Activated T-helper 2 cell treated with anti-CD3 and anti-CD28 coated beads, Interferon-gamma antibody, Interleukin-2, Interleukin-4, amounts not matched to agents 10 μg/mL and 5 μg/mL and 100 μg/mL, durations not matched to agents 14 hours and 24 hours and 36 hours (primary cell): ENCODE measurements at regions not wholly inside any gene's neighbourhood (a gene's known extent, or its start where the extent isn't known, plus 50 kb on each side); places are given as distances from the start of the nearest gene placed in this dataset.

Experiments
- DNase-seq: peaks from one replicate; pipeline ENCODE4 v3.0.0; 2021; ENCODE audit warnings: low spot score
- H3K27ac Mint-ChIP-seq: one replicate; pipeline ENCODE4 v1.8.0; 2021; ENCODE audit warnings: mixed read lengths
- H3K27me3 Mint-ChIP-seq: one replicate; pipeline ENCODE4 v1.8.0; 2021; ENCODE audit warnings: low read depth, mixed read lengths
- H3K36me3 Mint-ChIP-seq: one replicate; pipeline ENCODE4 v1.8.0; 2021; ENCODE audit warnings: low read depth, mixed read lengths
- H3K4me1 Mint-ChIP-seq: one replicate; pipeline ENCODE4 v1.8.0; 2021; ENCODE audit warnings: low read depth, mixed read lengths
- H3K4me3 Mint-ChIP-seq: one replicate; pipeline ENCODE4 v1.8.0; 2021; ENCODE audit warnings: low read depth, mild to moderate bottlenecking, moderate library complexity, mixed read lengths
- H3K9me3 Mint-ChIP-seq: one replicate; pipeline ENCODE4 v1.8.0; 2021; ENCODE audit warnings: mixed read lengths
- intact Hi-C: fragments of 100-400 bp; cut with micrococcal nuclease; formaldehyde crosslinking; loops from one replicate; pipeline ENCODE4 v1.15.1; 2023

- Mint-ChIP-seq H3K4me1 (no peaks in the 10 kb centered on the region), H3K9me3 (peaks cover 28% of the 10 kb centered on the region), H3K27me3 (no peaks in the 10 kb centered on the region), H3K27ac (no peak overlapping the region), H3K36me3 (no peaks in the 10 kb centered on the region), H3K4me3 (no peak overlapping the region)
- intact Hi-C loops: no loop called here
- no peak for DNase-seq
These were observed 665.1 kb downstream of the RNF144B start for GRCh38 chr6:19052219-19052618.

GRCh38 chr6:19059102-19059501 is 672.0 kb downstream of the RNF144B start:
- no peak for DNase-seq
- Mint-ChIP-seq H3K4me1 (no peaks in the 10 kb centered on the region), H3K27ac (no peak overlapping the region), H3K4me3 (no peak overlapping the region), H3K27me3 (no peaks in the 10 kb centered on the region), H3K9me3 (peaks cover 18% of the 10 kb centered on the region), H3K36me3 (no peaks in the 10 kb centered on the region)
- intact Hi-C loops: no loop called here

GRCh38 chr6:19067165-19067564 is 680.0 kb downstream of the RNF144B start:
- H3K4me1 Mint-ChIP-seq: no peaks in the 10 kb centered on the region
- no peak for DNase-seq
- intact Hi-C loops: no loop called here
- H3K9me3 Mint-ChIP-seq: peaks cover 19% of the 10 kb centered on the region
- no peaks in the 10 kb centered on the region for H3K36me3 Mint-ChIP-seq
- no peaks in the 10 kb centered on the region for H3K27me3 Mint-ChIP-seq
- H3K27ac Mint-ChIP-seq: no peak overlapping the region
- no peak overlapping the region for H3K4me3 Mint-ChIP-seq

GRCh38 chr6:19070520-19070919 is 683.4 kb downstream of the RNF144B start:
- no peak overlapping the region for H3K27ac Mint-ChIP-seq
- peaks cover 24% of the 10 kb centered on the region for H3K9me3 Mint-ChIP-seq
- H3K36me3 Mint-ChIP-seq: no peaks in the 10 kb centered on the region
- no peaks in the 10 kb centered on the region for H3K4me1 Mint-ChIP-seq
- H3K27me3 Mint-ChIP-seq: no peaks in the 10 kb centered on the region
- H3K4me3 Mint-ChIP-seq: no peak overlapping the region
- no peak for DNase-seq
- intact Hi-C loops: no loop called here

GRCh38 chr6:19083801-19084200 is 696.7 kb downstream of the RNF144B start:
- Mint-ChIP-seq H3K4me1 (no peaks in the 10 kb centered on the region), H3K9me3 (peaks cover 10% of the 10 kb centered on the region), H3K27ac (no peak overlapping the region), H3K4me3 (no peak overlapping the region), H3K27me3 (no peaks in the 10 kb centered on the region), H3K36me3 (no peaks in the 10 kb centered on the region)
- no peak for DNase-seq
- intact Hi-C loops: no loop called here

GRCh38 chr6:19086480-19086879 is 699.3 kb downstream of the RNF144B start:
- intact Hi-C loops: no loop called here
- H3K27me3 Mint-ChIP-seq: no peaks in the 10 kb centered on the region
- no peaks in the 10 kb centered on the region for H3K36me3 Mint-ChIP-seq
- H3K27ac Mint-ChIP-seq: no peak overlapping the region
- H3K4me3 Mint-ChIP-seq: no peak overlapping the region
- no peak for DNase-seq
- H3K4me1 Mint-ChIP-seq: no peaks in the 10 kb centered on the region
- H3K9me3 Mint-ChIP-seq: no peaks in the 10 kb centered on the region

GRCh38 chr6:19087296-19087695 is 700.1 kb downstream of the RNF144B start:
- intact Hi-C loops: no loop called here
- H3K4me1 Mint-ChIP-seq: no peaks in the 10 kb centered on the region
- no peaks in the 10 kb centered on the region for H3K27me3 Mint-ChIP-seq
- no peak overlapping the region for H3K27ac Mint-ChIP-seq
- peaks cover under 1% of the 10 kb centered on the region for H3K9me3 Mint-ChIP-seq
- H3K4me3 Mint-ChIP-seq: no peak overlapping the region
- no peak for DNase-seq
- no peaks in the 10 kb centered on the region for H3K36me3 Mint-ChIP-seq

- Mint-ChIP-seq H3K27ac (no peak overlapping the region), H3K9me3 (peaks cover 3% of the 10 kb centered on the region), H3K4me1 (no peaks in the 10 kb centered on the region), H3K27me3 (no peaks in the 10 kb centered on the region), H3K4me3 (no peak overlapping the region), H3K36me3 (no peaks in the 10 kb centered on the region)
- intact Hi-C loops: no loop called here
- no peak for DNase-seq
These were observed 700.7 kb downstream of the RNF144B start for GRCh38 chr6:19087897-19088296.

GRCh38 chr6:19100752-19101151 is 713.6 kb downstream of the RNF144B start:
- no peaks in the 10 kb centered on the region for H3K27me3 Mint-ChIP-seq
- no peaks in the 10 kb centered on the region for H3K36me3 Mint-ChIP-seq
- H3K27ac Mint-ChIP-seq: no peak overlapping the region
- no peaks in the 10 kb centered on the region for H3K4me1 Mint-ChIP-seq
- no peak overlapping the region for H3K4me3 Mint-ChIP-seq
- intact Hi-C loops: no loop called here
- peaks cover 13% of the 10 kb centered on the region for H3K9me3 Mint-ChIP-seq
- no peak for DNase-seq

GRCh38 chr6:19102936-19103335 is 715.8 kb downstream of the RNF144B start:
- Mint-ChIP-seq H3K9me3 (peaks cover 18% of the 10 kb centered on the region), H3K36me3 (no peaks in the 10 kb centered on the region), H3K4me1 (no peaks in the 10 kb centered on the region), H3K27ac (no peak overlapping the region), H3K4me3 (no peak overlapping the region), H3K27me3 (no peaks in the 10 kb centered on the region)
- no peak for DNase-seq
- intact Hi-C loops: no loop called here

GRCh38 chr6:19107468-19107867 is 720.3 kb downstream of the RNF144B start:
- no peak for DNase-seq
- intact Hi-C loops: no loop called here
- Mint-ChIP-seq H3K9me3 (peaks cover 31% of the 10 kb centered on the region), H3K4me3 (no peak overlapping the region), H3K4me1 (no peaks in the 10 kb centered on the region), H3K27me3 (no peaks in the 10 kb centered on the region), H3K36me3 (no peaks in the 10 kb centered on the region), H3K27ac (no peak overlapping the region)

- Mint-ChIP-seq H3K9me3 (peaks cover 5% of the 10 kb centered on the region), H3K27me3 (no peaks in the 10 kb centered on the region), H3K27ac (no peak overlapping the region), H3K36me3 (no peaks in the 10 kb centered on the region), H3K4me1 (no peaks in the 10 kb centered on the region), H3K4me3 (no peak overlapping the region)
- intact Hi-C loops: no loop called here
- DNase-seq: no peak
These were observed 715.6 kb upstream of the ID4 start for GRCh38 chr6:19121521-19121920.

GRCh38 chr6:19127081-19127480 is 710.1 kb upstream of the ID4 start:
- Mint-ChIP-seq H3K27ac (no peak overlapping the region), H3K4me1 (no peaks in the 10 kb centered on the region), H3K4me3 (no peak overlapping the region), H3K9me3 (peaks cover 10% of the 10 kb centered on the region), H3K27me3 (no peaks in the 10 kb centered on the region), H3K36me3 (no peaks in the 10 kb centered on the region)
- DNase-seq: no peak
- intact Hi-C loops: no loop called here

GRCh38 chr6:19128701-19129100 is 708.5 kb upstream of the ID4 start:
- Mint-ChIP-seq H3K9me3 (peaks cover 14% of the 10 kb centered on the region), H3K27ac (no peak overlapping the region), H3K27me3 (no peaks in the 10 kb centered on the region), H3K4me1 (no peaks in the 10 kb centered on the region), H3K4me3 (no peak overlapping the region), H3K36me3 (no peaks in the 10 kb centered on the region)
- intact Hi-C loops: no loop called here
- no peak for DNase-seq
